ENCODE measurements at regions not wholly inside any gene's neighbourhood (a gene's known extent, or its start where the extent isn't known, plus 50 kb on each side); places are given as distances from the start of the nearest gene placed in this dataset.

DNA sequence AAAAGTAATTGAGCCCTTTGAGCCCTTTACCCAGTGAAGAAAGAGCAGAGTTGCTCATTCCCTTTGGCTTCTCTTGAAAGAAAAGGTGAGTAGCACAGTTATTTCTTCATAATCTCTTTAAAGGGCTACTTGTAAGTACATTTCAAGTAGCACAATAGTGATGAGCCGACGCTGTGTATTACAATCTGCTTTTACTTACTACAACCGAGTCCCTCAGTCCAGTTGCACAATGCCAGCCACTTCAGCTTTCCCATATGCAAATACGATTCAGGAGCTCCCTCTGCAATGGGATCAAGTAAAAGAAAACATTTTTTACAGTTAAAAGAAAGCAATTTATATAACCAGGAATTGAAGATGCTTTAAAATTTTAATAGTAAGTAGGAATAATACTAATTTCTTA is 868.5 kb downstream of the RNF144A start:
- no peak for TF ChIP-seq TAF1 (IDR thresholded peaks at IDR 0.05; ENCODE audit: borderline replicate concordance, insufficient read depth, low read length)
- TF ChIP-seq FOXP2 (optimal IDR thresholded peaks at IDR 0.05; ENCODE audit: borderline replicate concordance, extremely low read depth, extremely low read length, insufficient read depth) = no peak
- TF ChIP-seq POLR2AphosphoS5 (IDR thresholded peaks at IDR 0.05; ENCODE audit: low read depth, low read length) = no peak
- TF ChIP-seq, protein P1, sequence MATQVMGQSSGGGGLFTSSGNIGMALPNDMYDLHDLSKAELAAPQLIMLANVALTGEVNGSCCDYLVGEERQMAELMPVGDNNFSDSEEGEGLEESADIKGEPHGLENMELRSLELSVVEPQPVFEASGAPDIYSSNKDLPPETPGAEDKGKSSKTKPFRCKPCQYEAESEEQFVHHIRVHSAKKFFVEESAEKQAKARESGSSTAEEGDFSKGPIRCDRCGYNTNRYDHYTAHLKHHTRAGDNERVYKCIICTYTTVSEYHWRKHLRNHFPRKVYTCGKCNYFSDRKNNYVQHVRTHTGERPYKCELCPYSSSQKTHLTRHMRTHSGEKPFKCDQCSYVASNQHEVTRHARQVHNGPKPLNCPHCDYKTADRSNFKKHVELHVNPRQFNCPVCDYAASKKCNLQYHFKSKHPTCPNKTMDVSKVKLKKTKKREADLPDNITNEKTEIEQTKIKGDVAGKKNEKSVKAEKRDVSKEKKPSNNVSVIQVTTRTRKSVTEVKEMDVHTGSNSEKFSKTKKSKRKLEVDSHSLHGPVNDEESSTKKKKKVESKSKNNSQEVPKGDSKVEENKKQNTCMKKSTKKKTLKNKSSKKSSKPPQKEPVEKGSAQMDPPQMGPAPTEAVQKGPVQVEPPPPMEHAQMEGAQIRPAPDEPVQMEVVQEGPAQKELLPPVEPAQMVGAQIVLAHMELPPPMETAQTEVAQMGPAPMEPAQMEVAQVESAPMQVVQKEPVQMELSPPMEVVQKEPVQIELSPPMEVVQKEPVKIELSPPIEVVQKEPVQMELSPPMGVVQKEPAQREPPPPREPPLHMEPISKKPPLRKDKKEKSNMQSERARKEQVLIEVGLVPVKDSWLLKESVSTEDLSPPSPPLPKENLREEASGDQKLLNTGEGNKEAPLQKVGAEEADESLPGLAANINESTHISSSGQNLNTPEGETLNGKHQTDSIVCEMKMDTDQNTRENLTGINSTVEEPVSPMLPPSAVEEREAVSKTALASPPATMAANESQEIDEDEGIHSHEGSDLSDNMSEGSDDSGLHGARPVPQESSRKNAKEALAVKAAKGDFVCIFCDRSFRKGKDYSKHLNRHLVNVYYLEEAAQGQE (IDR thresholded peaks at IDR 0.05; ENCODE audit: insufficient read depth in 1 of 2, low read depth in 2 of 2, low read length in 2 of 2) = no peak
- TF ChIP-seq SIN3A (IDR thresholded peaks at IDR 0.05; ENCODE audit: borderline replicate concordance, insufficient read depth, low read length) = no peak
